Neural progenitor cell (in vitro differentiated cells): ENCODE measurements at regions not wholly inside any gene's neighbourhood (a gene's known extent, or its start where the extent isn't known, plus 50 kb on each side); places are given as distances from the start of the nearest gene placed in this dataset.

Source experiments
- DNase-seq: peaks from one replicate; pipeline ENCODE4 v3.0.0-alpha.2; 2016; ENCODE audit warnings: low spot score
- H2AFZ ChIP-seq: fragments of 200-600 bp; sonication (generic); replicated peaks from 2 replicates; pipeline ENCODE4 v1.6.1; 2016; ENCODE audit warnings: antibody characterized with exemption
- H3F3A ChIP-seq: fragments of 200-600 bp; sonication (generic); 2 replicates; pipeline ENCODE4 v1.6.1; 2016; ENCODE audit warnings: antibody characterized with exemption, low read depth
- H3K27ac ChIP-seq: fragments of 200-600 bp; sonication (generic); 2 replicates; pipeline ENCODE4 v1.5.1; 2016; ENCODE audit warnings: mild to moderate bottlenecking
- H3K27me3 ChIP-seq: fragments of 200-600 bp; sonication (generic); 2 replicates; pipeline ENCODE4 v1.6.1; 2016; ENCODE audit warnings: mild to moderate bottlenecking, moderate library complexity
- H3K36me3 ChIP-seq: fragments of 200-600 bp; sonication (generic); 2 replicates; pipeline ENCODE4 v1.5.1; 2016
- H3K4me1 ChIP-seq: fragments of 200-600 bp; sonication (generic); 2 replicates; pipeline ENCODE4 v1.6.1; 2016; ENCODE audit warnings: mixed run types
- H3K4me2 ChIP-seq: fragments of 200-600 bp; sonication (generic); 2 replicates; pipeline ENCODE4 v1.6.1; 2016
- H3K4me3 ChIP-seq: fragments of 200-600 bp; sonication (generic); 2 replicates; pipeline ENCODE4 v1.5.1; 2016
- H3K79me2 ChIP-seq: fragments of 200-600 bp; sonication (generic); 2 replicates; pipeline ENCODE4 v1.6.1; 2016; ENCODE audit warnings: low read depth
- H3K9ac ChIP-seq: fragments of 200-600 bp; sonication (generic); 2 replicates; pipeline ENCODE4 v1.6.1; 2016
- H3K9me3 ChIP-seq: fragments of 200-600 bp; sonication (generic); 2 replicates; pipeline ENCODE4 v1.5.1; 2016; ENCODE audit warnings: low read depth
- H4K20me1 ChIP-seq: fragments of 200-600 bp; sonication (generic); 2 replicates; pipeline ENCODE4 v1.6.1; 2016; ENCODE audit warnings: low read depth
- H3K27ac Mint-ChIP-seq: 3 replicates; pipeline ENCODE4 v1.8.0; 2021; ENCODE audit warnings: mixed read lengths
- H3K27me3 Mint-ChIP-seq: 2 replicates; pipeline ENCODE4 v1.8.0; 2022; ENCODE audit warnings: low read depth, mild to moderate bottlenecking, inconsistent platforms, moderate library complexity, mixed read lengths; ENCODE audit not compliant: insufficient read depth
- H3K36me3 Mint-ChIP-seq: 3 replicates; pipeline ENCODE4 v1.8.0; 2021; ENCODE audit warnings: mixed read lengths
- H3K4me1 Mint-ChIP-seq: 3 replicates; pipeline ENCODE4 v1.8.0; 2021; ENCODE audit warnings: mixed read lengths
- H3K4me3 Mint-ChIP-seq: 3 replicates; pipeline ENCODE4 v1.8.0; 2021; ENCODE audit warnings: mild to moderate bottlenecking, moderate library complexity, mixed read lengths
- H3K9me3 Mint-ChIP-seq: 3 replicates; pipeline ENCODE4 v1.8.0; 2020; ENCODE audit warnings: mixed read lengths
- EZH2 ChIP-seq: fragments of 200-600 bp; sonication (generic); IDR thresholded peaks from 2 replicates; pipeline ENCODE4 v1.6.1; 2017; ENCODE audit warnings: antibody characterized with exemption, mild to moderate bottlenecking, moderate library complexity
- EZH2phosphoT487 ChIP-seq: fragments of 200-600 bp; sonication (generic); IDR thresholded peaks from 2 replicates; pipeline ENCODE4 v1.6.1; 2017; ENCODE audit warnings: antibody characterized with exemption
- TF ChIP-seq, protein P1 (sequence below): fragments of 200-600 bp; sonication (generic); IDR thresholded peaks from 2 replicates; pipeline ENCODE4 v1.5.1; 2017; ENCODE audit warnings: antibody characterized with exemption, mild to moderate bottlenecking

DNA sequence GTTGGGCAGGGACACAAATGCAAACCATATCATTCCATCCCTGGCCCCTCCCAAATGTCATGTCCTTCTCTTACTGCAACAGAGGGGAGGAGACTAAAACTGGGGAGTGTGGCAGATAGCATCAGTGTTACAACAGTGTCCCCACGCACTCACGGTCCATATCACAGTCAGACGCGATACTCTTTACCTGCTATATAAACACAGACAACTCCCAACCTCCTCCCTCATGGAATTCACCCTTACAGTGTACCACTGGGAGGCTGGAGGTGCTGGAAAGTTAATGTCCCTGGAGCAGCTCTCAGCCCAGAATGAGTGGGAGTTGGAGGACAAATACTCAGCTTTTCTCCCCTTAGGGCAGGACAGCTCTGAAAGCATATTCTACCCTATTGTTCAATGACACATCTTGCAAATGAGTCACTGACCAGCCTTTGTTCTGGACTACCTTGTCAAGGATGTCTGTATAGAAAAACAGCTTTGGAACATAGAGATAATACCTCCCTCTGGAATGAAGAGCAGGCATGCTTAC is 445.9 kb downstream of the SETD4 start:
- no peak for DNase-seq
- TF ChIP-seq EZH2 (no peak), EZH2phosphoT487 (no peak)
- TF ChIP-seq, protein P1, sequence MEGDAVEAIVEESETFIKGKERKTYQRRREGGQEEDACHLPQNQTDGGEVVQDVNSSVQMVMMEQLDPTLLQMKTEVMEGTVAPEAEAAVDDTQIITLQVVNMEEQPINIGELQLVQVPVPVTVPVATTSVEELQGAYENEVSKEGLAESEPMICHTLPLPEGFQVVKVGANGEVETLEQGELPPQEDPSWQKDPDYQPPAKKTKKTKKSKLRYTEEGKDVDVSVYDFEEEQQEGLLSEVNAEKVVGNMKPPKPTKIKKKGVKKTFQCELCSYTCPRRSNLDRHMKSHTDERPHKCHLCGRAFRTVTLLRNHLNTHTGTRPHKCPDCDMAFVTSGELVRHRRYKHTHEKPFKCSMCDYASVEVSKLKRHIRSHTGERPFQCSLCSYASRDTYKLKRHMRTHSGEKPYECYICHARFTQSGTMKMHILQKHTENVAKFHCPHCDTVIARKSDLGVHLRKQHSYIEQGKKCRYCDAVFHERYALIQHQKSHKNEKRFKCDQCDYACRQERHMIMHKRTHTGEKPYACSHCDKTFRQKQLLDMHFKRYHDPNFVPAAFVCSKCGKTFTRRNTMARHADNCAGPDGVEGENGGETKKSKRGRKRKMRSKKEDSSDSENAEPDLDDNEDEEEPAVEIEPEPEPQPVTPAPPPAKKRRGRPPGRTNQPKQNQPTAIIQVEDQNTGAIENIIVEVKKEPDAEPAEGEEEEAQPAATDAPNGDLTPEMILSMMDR = no peak
- Mint-ChIP-seq H3K4me1 (no peaks in the 10 kb centered on the region), H3K36me3 (no peaks in the 10 kb centered on the region), H3K27ac (no peak overlapping the region), H3K4me3 (no peak overlapping the region), H3K27me3 (peaks cover 1% of the 10 kb centered on the region), H3K9me3 (no peaks in the 10 kb centered on the region)
- H4K20me1 ChIP-seq = no peaks in the 10 kb centered on the region
- H3K9ac ChIP-seq = no peak overlapping the region
- H3K27ac ChIP-seq = no peak overlapping the region
- H3K4me3 ChIP-seq = no peak overlapping the region
- H3K4me1 ChIP-seq = no peaks in the 10 kb centered on the region
- no peaks in the 10 kb centered on the region for H3K9me3 ChIP-seq
- H3K27me3 ChIP-seq = no peaks in the 10 kb centered on the region
- H3K36me3 ChIP-seq = no peaks in the 10 kb centered on the region
- H3F3A ChIP-seq = no peaks in the 10 kb centered on the region
- H3K79me2 ChIP-seq = no peaks in the 10 kb centered on the region
- H3K4me2 ChIP-seq = no peak overlapping the region
- H2AFZ ChIP-seq = no peak overlapping the region

DNA sequence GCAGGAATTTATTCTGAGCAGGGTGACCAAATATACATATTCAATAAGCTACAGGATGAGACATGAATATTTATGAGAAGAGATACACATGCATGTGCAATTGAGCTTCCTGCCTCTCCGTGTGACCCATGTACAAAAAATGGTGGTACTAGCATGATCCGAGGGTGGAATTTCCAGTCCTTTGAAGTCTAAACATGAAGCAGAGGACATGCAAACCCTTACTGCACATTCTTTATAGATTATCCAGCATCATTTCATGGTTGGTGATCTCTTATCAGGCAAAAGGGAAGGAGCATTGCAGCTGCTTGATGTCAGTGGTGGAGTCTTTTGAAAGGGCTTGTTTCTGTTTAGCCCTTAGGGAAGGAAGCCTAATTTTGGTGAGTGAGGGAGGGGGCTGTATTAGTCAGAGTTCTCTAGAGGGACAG is 448.6 kb downstream of the SETD4 start:
- H3K27me3 Mint-ChIP-seq = peaks cover 2% of the 10 kb centered on the region
- Histone ChIP-seq H3K79me2 (no peaks in the 10 kb centered on the region), H3K4me2 (no peak overlapping the region), H3K27ac (no peak overlapping the region), H3K4me3 (no peak overlapping the region), H3F3A (no peaks in the 10 kb centered on the region), H4K20me1 (no peaks in the 10 kb centered on the region), H3K27me3 (no peaks in the 10 kb centered on the region), H3K4me1 (no peaks in the 10 kb centered on the region), H3K36me3 (no peaks in the 10 kb centered on the region), H2AFZ (no peak overlapping the region), H3K9me3 (no peaks in the 10 kb centered on the region), H3K9ac (no peak overlapping the region)
- no peak overlapping the region for H3K4me3 Mint-ChIP-seq
- peaks cover 3% of the 10 kb centered on the region for H3K9me3 Mint-ChIP-seq
- DNase-seq = no peak
- no peak overlapping the region for H3K27ac Mint-ChIP-seq
- no peaks in the 10 kb centered on the region for H3K4me1 Mint-ChIP-seq
- TF ChIP-seq EZH2 (no peak), EZH2phosphoT487 (no peak)
- TF ChIP-seq, protein P1 = no peak
- no peaks in the 10 kb centered on the region for H3K36me3 Mint-ChIP-seq

DNA sequence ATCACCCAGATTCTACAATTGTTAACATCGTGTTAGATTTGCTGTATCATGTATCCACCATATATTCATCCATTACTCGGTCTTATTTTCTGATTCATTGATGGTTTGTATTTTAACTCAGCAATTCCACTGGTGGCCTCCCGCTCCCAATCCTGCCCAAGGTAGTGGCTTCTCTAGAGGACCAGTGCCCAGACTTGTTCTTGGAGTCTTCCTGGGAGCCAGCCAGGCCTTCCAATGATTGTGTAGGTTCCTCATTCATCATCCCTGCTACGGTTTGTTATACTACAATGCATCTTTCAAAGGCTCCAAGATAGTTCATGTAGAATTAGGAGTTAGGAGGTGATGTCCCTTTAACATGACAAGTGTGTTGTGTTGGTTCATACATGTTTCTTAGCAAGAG is 451.1 kb downstream of the SETD4 start:
- Histone ChIP-seq H3K9me3 (no peaks in the 10 kb centered on the region), H3K4me1 (no peaks in the 10 kb centered on the region), H3K4me3 (no peak overlapping the region), H2AFZ (no peak overlapping the region), H3F3A (no peaks in the 10 kb centered on the region), H3K27ac (no peak overlapping the region), H3K27me3 (no peaks in the 10 kb centered on the region), H3K36me3 (no peaks in the 10 kb centered on the region), H3K9ac (no peak overlapping the region), H3K79me2 (no peaks in the 10 kb centered on the region), H4K20me1 (no peaks in the 10 kb centered on the region), H3K4me2 (no peak overlapping the region)
- no peak for DNase-seq
- H3K4me3 Mint-ChIP-seq = no peak overlapping the region
- H3K9me3 Mint-ChIP-seq = peaks cover 3% of the 10 kb centered on the region
- TF ChIP-seq, protein P1 = no peak
- no peak for TF ChIP-seq EZH2
- TF ChIP-seq EZH2phosphoT487 = no peak
- peaks cover 2% of the 10 kb centered on the region for H3K27me3 Mint-ChIP-seq
- no peak overlapping the region for H3K27ac Mint-ChIP-seq
- no peaks in the 10 kb centered on the region for H3K4me1 Mint-ChIP-seq
- no peaks in the 10 kb centered on the region for H3K36me3 Mint-ChIP-seq
